ES-I3 (cell line): ENCODE measurements at regions not wholly inside any gene's neighbourhood (a gene's known extent, or its start where the extent isn't known, plus 50 kb on each side); places are given as distances from the start of the nearest gene placed in this dataset.

ENCODE experiments used
- H3K36me3 ChIP-seq: 2 replicates; pipeline ENCODE4 v1.6.1; 2013; ENCODE audit warnings: mild to moderate bottlenecking, low read length, control low read depth, moderate library complexity; ENCODE audit not compliant: insufficient read depth
- H3K4me1 ChIP-seq: 2 replicates; pipeline ENCODE4 v1.6.1; 2013; ENCODE audit warnings: mild to moderate bottlenecking, control low read depth, low read length; ENCODE audit not compliant: insufficient read depth
- H3K9ac ChIP-seq: 2 replicates; pipeline ENCODE4 v1.6.1; 2013; ENCODE audit warnings: low read depth, mild to moderate bottlenecking, low read length, moderate library complexity
- H3K9me3 ChIP-seq: 2 replicates; pipeline ENCODE4 v1.6.1; 2013; ENCODE audit warnings: mild to moderate bottlenecking, low read length, moderate library complexity; ENCODE audit not compliant: control insufficient read depth, insufficient read depth

GRCh38 chr2:128573116-128573515 is 254.4 kb upstream of the HS6ST1 start:
- Histone ChIP-seq H3K4me1 (no peaks in the 10 kb centered on the region), H3K36me3 (no peaks in the 10 kb centered on the region), H3K9ac (no peak overlapping the region), H3K9me3 (no peaks in the 10 kb centered on the region; the same call in none of the 2 replicates)

- Histone ChIP-seq H3K4me1 (no peaks in the 10 kb centered on the region), H3K36me3 (no peaks in the 10 kb centered on the region), H3K9ac (no peak overlapping the region), H3K9me3 (no peaks in the 10 kb centered on the region; the same call in none of the 2 replicates)
These were observed 254.9 kb upstream of the HS6ST1 start for GRCh38 chr2:128573531-128573930.

GRCh38 chr2:128577141-128577930 is 258.7 kb upstream of the HS6ST1 start:
- Histone ChIP-seq H3K4me1 (no peaks in the 10 kb centered on the region), H3K9ac (no peak overlapping the region), H3K36me3 (no peaks in the 10 kb centered on the region), H3K9me3 (no peaks in the 10 kb centered on the region; the same call in 1 of the 2 replicates)

GRCh38 chr2:128578406-128579390 is 260.0 kb upstream of the HS6ST1 start:
- H3K9ac ChIP-seq = no peak overlapping the region
- no peaks in the 10 kb centered on the region for H3K9me3 ChIP-seq
- no peaks in the 10 kb centered on the region for H3K36me3 ChIP-seq
- H3K4me1 ChIP-seq = no peaks in the 10 kb centered on the region

GRCh38 chr2:128579825-128580224 is 261.2 kb upstream of the HS6ST1 start:
- Histone ChIP-seq H3K4me1 (no peaks in the 10 kb centered on the region), H3K36me3 (no peaks in the 10 kb centered on the region), H3K9me3 (no peaks in the 10 kb centered on the region), H3K9ac (no peak overlapping the region)

- no peaks in the 10 kb centered on the region for H3K9me3 ChIP-seq
- H3K36me3 ChIP-seq = no peaks in the 10 kb centered on the region
- no peaks in the 10 kb centered on the region for H3K4me1 ChIP-seq
- H3K9ac ChIP-seq = no peak overlapping the region
These were observed 262.6 kb upstream of the HS6ST1 start for GRCh38 chr2:128580988-128581848.

GRCh38 chr2:128581849-128582244 is 263.2 kb upstream of the HS6ST1 start:
- no peaks in the 10 kb centered on the region for H3K36me3 ChIP-seq
- no peaks in the 10 kb centered on the region for H3K4me1 ChIP-seq
- H3K9ac ChIP-seq = no peak overlapping the region
- H3K9me3 ChIP-seq = no peaks in the 10 kb centered on the region

- no peaks in the 10 kb centered on the region for H3K36me3 ChIP-seq
- H3K9me3 ChIP-seq = no peaks in the 10 kb centered on the region
- no peak overlapping the region for H3K9ac ChIP-seq
- no peaks in the 10 kb centered on the region for H3K4me1 ChIP-seq
These were observed 265.7 kb upstream of the HS6ST1 start for GRCh38 chr2:128584296-128584890.

- no peaks in the 10 kb centered on the region for H3K36me3 ChIP-seq
- no peak overlapping the region for H3K9ac ChIP-seq
- H3K9me3 ChIP-seq = no peaks in the 10 kb centered on the region
- no peaks in the 10 kb centered on the region for H3K4me1 ChIP-seq
These were observed 267.0 kb upstream of the HS6ST1 start for GRCh38 chr2:128585706-128586105.

- H3K4me1 ChIP-seq = no peaks in the 10 kb centered on the region
- H3K9me3 ChIP-seq = no peaks in the 10 kb centered on the region
- no peak overlapping the region for H3K9ac ChIP-seq
- no peaks in the 10 kb centered on the region for H3K36me3 ChIP-seq
These were observed 271.0 kb upstream of the HS6ST1 start for GRCh38 chr2:128589681-128590080.

GRCh38 chr2:128590309-128591021 is 271.8 kb upstream of the HS6ST1 start:
- no peaks in the 10 kb centered on the region for H3K4me1 ChIP-seq
- H3K36me3 ChIP-seq = no peaks in the 10 kb centered on the region
- H3K9ac ChIP-seq = no peak overlapping the region
- H3K9me3 ChIP-seq = no peaks in the 10 kb centered on the region

GRCh38 chr2:128591022-128591860 is 272.6 kb upstream of the HS6ST1 start:
- no peak overlapping the region for H3K9ac ChIP-seq
- H3K4me1 ChIP-seq = no peaks in the 10 kb centered on the region
- no peaks in the 10 kb centered on the region for H3K9me3 ChIP-seq
- no peaks in the 10 kb centered on the region for H3K36me3 ChIP-seq
